OCI-LY3 (cell line): ENCODE measurements at regions not wholly inside any gene's neighbourhood (a gene's known extent, or its start where the extent isn't known, plus 50 kb on each side); places are given as distances from the start of the nearest gene placed in this dataset.
A peak's percentile ranks its signal among the peaks of the same experiment; 100 is the strongest.

Experiments
- H2AFZ ChIP-seq: fragments of 200-600, 300-600 bp; shearing (Covaris generic); 2 replicates; pipeline ENCODE4 v1.6.0; 2014; ENCODE audit warnings: antibody characterized with exemption, low read depth, low read length
- H3K27ac ChIP-seq: fragments of 200-600, 300-600 bp; sonication (generic); 2 replicates; pipeline ENCODE4 v1.5.1; 2014; ENCODE audit warnings: mild to moderate bottlenecking, low read length, moderate library complexity, mixed read lengths
- H3K27me3 ChIP-seq: fragments of 200-600, 300-600 bp; sonication (generic); 2 replicates; pipeline ENCODE4 v1.6.1; 2014; ENCODE audit warnings: low read depth, low read length, mixed read lengths
- H3K36me3 ChIP-seq: fragments of 200-600, 300-600 bp; sonication (generic); replicated peaks from 2 replicates; pipeline ENCODE3; 2014; ENCODE audit warnings: low read depth, low read length, mixed read lengths
- H3K4me1 ChIP-seq: fragments of 300-600, 200-600 bp; sonication (generic); 2 replicates; pipeline ENCODE4 v1.6.1; 2014; ENCODE audit warnings: low read length, mixed read lengths
- H3K4me2 ChIP-seq: fragments of 200-600, 300-600 bp; sonication (generic); 2 replicates; pipeline ENCODE4 v1.6.1; 2014; ENCODE audit warnings: low read length, mixed read lengths
- H3K4me3 ChIP-seq: fragments of 300-600, 200-600 bp; sonication (generic); 2 replicates; pipeline ENCODE4 v1.5.1; 2014; ENCODE audit warnings: antibody characterized with exemption, mild to moderate bottlenecking, low read length, moderate library complexity
- H3K79me2 ChIP-seq: fragments of 300-600, 200-600 bp; shearing (Covaris generic); 2 replicates; pipeline ENCODE4 v1.6.1; 2014; ENCODE audit warnings: mild to moderate bottlenecking, low read length, mixed read lengths
- H3K9ac ChIP-seq: fragments of 300-600, 200-600 bp; shearing (Covaris generic); 2 replicates; pipeline ENCODE4 v1.6.0; 2014; ENCODE audit warnings: mild to moderate bottlenecking, low read length, moderate library complexity
- H3K9me3 ChIP-seq: fragments of 200-600, 300-600 bp; shearing (Covaris generic); 2 replicates; pipeline ENCODE4 v1.6.1; 2014; ENCODE audit warnings: low read length, mixed read lengths; ENCODE audit not compliant: insufficient read depth
- H4K20me1 ChIP-seq: fragments of 200-600, 300-600 bp; sonication (generic); 2 replicates; pipeline ENCODE4 v1.6.1; 2016; ENCODE audit warnings: low read length, mixed read lengths; ENCODE audit not compliant: insufficient read depth
- CTCF ChIP-seq: fragments of 200-600, 300-600 bp; sonication (generic); IDR thresholded peaks from 2 replicates; pipeline ENCODE4 v1.5.1; 2014; ENCODE audit warnings: antibody characterized with exemption, low read length, low read depth
- EZH2phosphoT487 ChIP-seq: fragments of 200-600 bp; shearing (Covaris generic); IDR thresholded peaks from 2 replicates; pipeline ENCODE4 v1.6.1; 2018; ENCODE audit warnings: antibody characterized with exemption, mixed run types, low read depth

GRCh38 chr2:67834482-67834881 is 228.3 kb downstream of the C1D start:
- Histone ChIP-seq H3K27ac (no peak overlapping the region), H2AFZ (no peak overlapping the region)
- no peak for TF ChIP-seq CTCF
- no peak for TF ChIP-seq EZH2phosphoT487

GRCh38 chr2:67835266-67835665 is 227.5 kb downstream of the C1D start:
- H3K9ac ChIP-seq, result no peak overlapping the region
- TF ChIP-seq CTCF, result no peak
- no peak overlapping the region for H3K27ac ChIP-seq
- H3K9me3 ChIP-seq, result no peaks in the 10 kb centered on the region
- H3K4me2 ChIP-seq, result no peak overlapping the region
- H3K27me3 ChIP-seq, result no peaks in the 10 kb centered on the region
- H4K20me1 ChIP-seq, result no peaks in the 10 kb centered on the region
- no peaks in the 10 kb centered on the region for H3K36me3 ChIP-seq
- no peak overlapping the region for H3K4me3 ChIP-seq
- no peaks in the 10 kb centered on the region for H3K79me2 ChIP-seq
- H3K4me1 ChIP-seq, result peaks cover 32% of the 10 kb centered on the region
- H2AFZ ChIP-seq, result no peak overlapping the region

More at GRCh38 chr2:67834482-67834881, 228.3 kb downstream of the C1D start:
- Histone ChIP-seq H4K20me1 (no peaks in the 10 kb centered on the region), H3K4me2 (no peak overlapping the region), H3K4me1 (peaks cover 24% of the 10 kb centered on the region), H3K36me3 (no peaks in the 10 kb centered on the region), H3K9ac (no peak overlapping the region), H3K9me3 (no peaks in the 10 kb centered on the region), H3K27me3 (no peaks in the 10 kb centered on the region), H3K79me2 (no peaks in the 10 kb centered on the region), H3K4me3 (no peak overlapping the region)

- H4K20me1 ChIP-seq, result no peaks in the 10 kb centered on the region
- H2AFZ ChIP-seq, result peak overlapping the region; percentile 72
- H3K4me3 ChIP-seq, result no peak overlapping the region
- no peaks in the 10 kb centered on the region for H3K79me2 ChIP-seq
- H3K9ac ChIP-seq, result no peak overlapping the region
- no peaks in the 10 kb centered on the region for H3K9me3 ChIP-seq
- peak overlapping the region; percentile 39 for H3K4me2 ChIP-seq
- 0 out of 2 replicates have a peak, but pooled peaks cover 3% of the 10 kb centered on the region for H3K27me3 ChIP-seq
- H3K27ac ChIP-seq, result no peak overlapping the region
- H3K4me1 ChIP-seq, result peaks cover 37% of the 10 kb centered on the region
- TF ChIP-seq CTCF (no peak), EZH2phosphoT487 (no peak)
- no peaks in the 10 kb centered on the region for H3K36me3 ChIP-seq
These were observed 225.9 kb downstream of the C1D start for GRCh38 chr2:67836866-67837265.

- TF ChIP-seq CTCF, result no peak
- TF ChIP-seq EZH2phosphoT487, result no peak
These were observed 224.6 kb downstream of the C1D start for GRCh38 chr2:67838205-67838604.

More at GRCh38 chr2:67838205-67838604, 224.6 kb downstream of the C1D start:
- no peak overlapping the region for H3K4me3 ChIP-seq
- H3K27ac ChIP-seq, result no peak overlapping the region
- H3K4me1 ChIP-seq, result peaks cover 37% of the 10 kb centered on the region
- H3K4me2 ChIP-seq, result no peak overlapping the region
- no peaks in the 10 kb centered on the region for H4K20me1 ChIP-seq
- H2AFZ ChIP-seq, result no peak overlapping the region
- H3K36me3 ChIP-seq, result no peaks in the 10 kb centered on the region
- peaks cover 10% of the 10 kb centered on the region; the same call in 1 of the 2 replicates for H3K27me3 ChIP-seq
- H3K9ac ChIP-seq, result no peak overlapping the region
- no peaks in the 10 kb centered on the region for H3K79me2 ChIP-seq
- H3K9me3 ChIP-seq, result no peaks in the 10 kb centered on the region
